ENCODE measurements at regions not wholly inside any gene's neighbourhood (a gene's known extent, or its start where the extent isn't known, plus 50 kb on each side); places are given as distances from the start of the nearest gene placed in this dataset.

- no peak for TF ChIP-seq CTCF (IDR thresholded peaks at IDR 0.05)
- no peak for TF ChIP-seq POLR2A (IDR thresholded peaks at IDR 0.05)
Observed at GRCh38 chr5:126104951-126105350, 318.3 kb upstream of the GRAMD2B start.
